GM23248 (cell line): ENCODE measurements at regions not wholly inside any gene's neighbourhood (a gene's known extent, or its start where the extent isn't known, plus 50 kb on each side); places are given as distances from the start of the nearest gene placed in this dataset.

Source experiments
- DNase-seq: peaks from one replicate; pipeline ENCODE4 v3.0.0-alpha.2; 2015
- H2AFZ ChIP-seq: fragments of 200-600 bp; sonication (generic); 2 replicates; pipeline ENCODE4 v1.6.1; 2016; ENCODE audit warnings: antibody characterized with exemption
- H3F3A ChIP-seq: fragments of 200-600 bp; sonication (generic); 2 replicates; pipeline ENCODE4 v1.6.1; 2016; ENCODE audit warnings: mild to moderate bottlenecking, antibody characterized with exemption, mixed run types; ENCODE audit not compliant: insufficient read depth
- H3K27ac ChIP-seq: fragments of 200-600 bp; sonication (generic); 2 replicates; pipeline ENCODE4 v1.5.1; 2016; ENCODE audit warnings: mild to moderate bottlenecking
- H3K27me3 ChIP-seq: fragments of 200-600 bp; sonication (generic); replicated peaks from 2 replicates; pipeline ENCODE4 v1.6.1; 2016; ENCODE audit warnings: mild to moderate bottlenecking; ENCODE audit not compliant: insufficient read depth
- H3K36me3 ChIP-seq: fragments of 200-600 bp; sonication (generic); 2 replicates; pipeline ENCODE4 v1.6.1; 2016; ENCODE audit warnings: low read depth, mild to moderate bottlenecking
- H3K4me1 ChIP-seq: fragments of 200-600 bp; sonication (generic); 2 replicates; pipeline ENCODE4 v1.6.1; 2016; ENCODE audit warnings: mild to moderate bottlenecking; ENCODE audit not compliant: insufficient read depth
- H3K4me2 ChIP-seq: fragments of 200-600 bp; sonication (generic); one replicate; pipeline ENCODE4 v1.6.1; 2016; ENCODE audit warnings: mild to moderate bottlenecking; ENCODE audit not compliant: unreplicated experiment
- H3K4me3 ChIP-seq: fragments of 200-600 bp; sonication (generic); 2 replicates; pipeline ENCODE4 v1.5.1; 2016; ENCODE audit warnings: mild to moderate bottlenecking
- H3K79me2 ChIP-seq: fragments of 200-600 bp; sonication (generic); 2 replicates; pipeline ENCODE4 v1.6.1; 2016; ENCODE audit warnings: mild to moderate bottlenecking; ENCODE audit not compliant: insufficient read depth
- H3K9ac ChIP-seq: fragments of 200-600 bp; sonication (generic); 2 replicates; pipeline ENCODE4 v1.6.1; 2016; ENCODE audit warnings: mild to moderate bottlenecking
- H3K9me2 ChIP-seq: fragments of 200-600 bp; sonication (generic); 2 replicates; pipeline ENCODE4 v1.6.1; 2016; ENCODE audit warnings: mixed run types, mild to moderate bottlenecking, moderate library complexity; ENCODE audit not compliant: insufficient read depth
- H3K9me3 ChIP-seq: fragments of 200-600 bp; sonication (generic); one replicate; pipeline ENCODE4 v1.6.1; 2017; ENCODE audit warnings: low read depth
- H4K20me1 ChIP-seq: fragments of 200-600 bp; sonication (generic); 2 replicates; pipeline ENCODE4 v1.6.0; 2016; ENCODE audit not compliant: insufficient read depth
- EZH2 ChIP-seq: fragments of 200-600 bp; sonication (generic); IDR thresholded peaks from 2 replicates; pipeline ENCODE4 v1.6.1; 2018; ENCODE audit warnings: antibody characterized with exemption, mild to moderate bottlenecking; ENCODE audit not compliant: insufficient read depth, poor library complexity, severe bottlenecking
- EZH2phosphoT487 ChIP-seq: fragments of 200-600 bp; sonication (generic); IDR thresholded peaks from 2 replicates; pipeline ENCODE4 v1.6.1; 2018; ENCODE audit warnings: antibody characterized with exemption, moderate library complexity, mild to moderate bottlenecking, low read depth; ENCODE audit not compliant: insufficient read depth
- WGBS, 2 experiments: methylation state at CpG; one replicate each; pipeline ENCODE4 v1.1.6; 2015 to 2017; ENCODE audit warnings: low lambda C conversion rate in 2 of 2, low coverage in 1 of 2; ENCODE audit errors: missing lambda C conversion rate in 2 of 2; 5-methylcytosine and 5-hydroxymethylcytosine counted together
- in situ Hi-C: fragments of 300-500 bp; cut with MboI; formaldehyde crosslinking; loops from 2 replicates; pipeline ENCODE4 v1.15.0; 2020

DNA sequence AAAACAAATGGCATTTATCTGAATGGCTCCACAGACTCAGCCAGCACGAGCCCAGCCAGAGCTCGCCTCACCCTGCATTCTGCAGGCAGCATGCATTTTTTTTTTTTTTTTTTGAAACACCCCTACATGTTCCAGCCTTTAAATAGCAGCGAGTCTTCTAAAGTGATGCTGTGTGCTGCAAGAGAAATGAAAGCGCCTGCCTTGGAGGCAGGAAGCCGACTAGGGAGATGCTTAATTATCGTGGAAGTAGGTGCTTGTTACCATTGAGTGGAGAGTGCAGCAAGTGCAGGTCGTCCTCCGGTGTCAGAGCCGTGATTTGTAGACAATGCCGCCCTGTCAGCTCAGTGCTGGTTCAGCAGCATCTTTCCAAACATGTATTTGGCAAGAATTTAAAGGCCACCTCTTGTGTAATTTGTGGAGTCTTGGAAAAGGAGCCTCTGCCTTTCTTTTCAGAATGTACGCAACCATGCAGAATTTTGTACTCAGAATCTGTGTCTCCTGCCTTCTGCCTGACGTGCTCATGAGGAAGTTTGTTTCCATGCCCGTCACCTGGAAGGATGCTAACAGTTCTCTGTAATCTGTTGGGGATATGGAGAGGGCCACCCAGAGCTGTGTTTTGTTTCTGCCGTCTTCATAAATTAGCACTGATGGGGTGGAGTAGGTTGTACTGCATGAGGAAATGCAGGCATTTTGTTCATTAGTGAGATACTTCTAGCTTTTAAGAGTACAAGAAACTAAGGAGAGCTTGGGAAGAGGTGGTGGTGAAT, 345.9 kb upstream of the RGS6 start:
- peaks cover 89% of the 10 kb centered on the region for H3K79me2 ChIP-seq
- in situ Hi-C loops = no loop called here

DNA sequence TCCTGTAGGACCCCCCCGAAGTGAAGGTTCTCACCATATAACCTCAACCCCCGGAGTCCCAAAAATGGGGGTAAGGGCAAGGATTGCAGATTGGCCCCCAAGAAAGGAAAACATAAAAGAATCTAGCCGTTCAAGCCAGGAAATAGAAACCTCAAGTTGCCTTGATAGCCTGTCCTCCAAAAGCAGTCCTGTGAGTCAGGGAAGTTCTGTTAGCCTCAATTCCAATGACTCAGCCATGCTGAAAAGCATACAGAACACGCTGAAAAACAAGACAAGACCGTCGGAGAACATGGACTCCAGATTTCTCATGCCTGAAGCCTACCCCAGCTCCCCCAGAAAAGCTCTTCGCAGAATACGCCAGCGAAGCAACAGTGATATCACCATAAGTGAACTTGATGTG, 344.2 kb upstream of the RGS6 start:
- H3K36me3 ChIP-seq = no peaks in the 10 kb centered on the region
- H3K9me2 ChIP-seq = no peaks in the 10 kb centered on the region
- H3K4me2 ChIP-seq = peak overlapping the region; percentile 93
- in situ Hi-C loops = no loop called here
- peaks cover 86% of the 10 kb centered on the region for H3K4me1 ChIP-seq
- no peaks in the 10 kb centered on the region for H4K20me1 ChIP-seq
- DNase-seq = peak; percentile 80
- H3F3A ChIP-seq = peaks cover 75% of the 10 kb centered on the region
- H3K9ac ChIP-seq = no peak overlapping the region
- TF ChIP-seq EZH2 (no peak), EZH2phosphoT487 (no peak)
- 85% methylated on average over 9 of the region's 9 CpGs for WGBS, 2 experiments
- H3K27ac ChIP-seq = peak overlapping the region; percentile 52
- no peaks in the 10 kb centered on the region for H3K27me3 ChIP-seq
- no peak overlapping the region for H2AFZ ChIP-seq
- peak overlapping the region; percentile 69; the same call in 1 of the 2 replicates for H3K4me3 ChIP-seq
- H3K79me2 ChIP-seq = peaks cover 87% of the 10 kb centered on the region
- H3K9me3 ChIP-seq = no peaks in the 10 kb centered on the region

More for the DNA sequence above, 345.9 kb upstream of the RGS6 start:
- peak overlapping the region; percentile 19; the same call in 1 of the 2 replicates for H2AFZ ChIP-seq
- no peaks in the 10 kb centered on the region for H3K9me2 ChIP-seq
- peaks cover 67% of the 10 kb centered on the region for H3F3A ChIP-seq
- H3K4me3 ChIP-seq = peak overlapping the region; percentile 69
- H3K9ac ChIP-seq = peak overlapping the region; percentile 40
- H3K27ac ChIP-seq = peak overlapping the region; percentile 52
- no peaks in the 10 kb centered on the region for H4K20me1 ChIP-seq
- TF ChIP-seq EZH2 (no peak), EZH2phosphoT487 (no peak)
- peak overlapping the region; percentile 93 for H3K4me2 ChIP-seq
- DNase-seq = peak; percentile 66
- WGBS, 2 experiments = 5 to 8% methylated on average over 14 of the region's 14 CpGs
- H3K4me1 ChIP-seq = peaks cover 86% of the 10 kb centered on the region
- H3K9me3 ChIP-seq = no peaks in the 10 kb centered on the region
- H3K36me3 ChIP-seq = no peaks in the 10 kb centered on the region
- H3K27me3 ChIP-seq = no peaks in the 10 kb centered on the region

DNA sequence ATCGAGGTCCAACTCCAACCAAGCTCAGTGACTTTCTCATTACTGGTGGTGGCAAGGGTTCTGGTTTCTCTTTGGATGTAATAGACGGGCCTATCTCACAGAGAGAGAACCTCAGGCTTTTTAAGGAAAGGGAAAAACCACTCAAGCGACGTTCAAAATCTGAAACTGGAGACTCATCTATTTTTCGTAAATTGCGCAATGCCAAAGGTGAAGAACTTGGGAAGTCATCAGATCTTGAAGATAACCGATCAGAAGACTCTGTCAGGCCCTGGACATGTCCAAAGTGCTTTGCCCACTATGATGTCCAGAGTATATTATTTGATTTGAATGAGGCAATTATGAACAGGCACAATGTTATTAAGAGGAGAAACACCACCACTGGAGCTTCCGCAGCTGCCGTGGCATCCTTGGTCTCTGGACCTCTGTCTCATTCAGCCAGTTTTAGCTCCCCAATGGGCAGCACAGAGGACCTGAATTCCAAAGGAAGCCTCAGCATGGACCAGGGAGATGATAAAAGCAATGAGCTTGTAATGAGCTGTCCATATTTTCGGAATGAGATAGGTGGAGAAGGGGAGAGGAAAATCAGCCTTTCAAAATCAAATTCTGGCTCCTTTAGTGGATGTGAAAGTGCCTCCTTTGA, 343.5 kb upstream of the RGS6 start:
- peak overlapping the region; percentile 54 for H3K4me3 ChIP-seq

DNA sequence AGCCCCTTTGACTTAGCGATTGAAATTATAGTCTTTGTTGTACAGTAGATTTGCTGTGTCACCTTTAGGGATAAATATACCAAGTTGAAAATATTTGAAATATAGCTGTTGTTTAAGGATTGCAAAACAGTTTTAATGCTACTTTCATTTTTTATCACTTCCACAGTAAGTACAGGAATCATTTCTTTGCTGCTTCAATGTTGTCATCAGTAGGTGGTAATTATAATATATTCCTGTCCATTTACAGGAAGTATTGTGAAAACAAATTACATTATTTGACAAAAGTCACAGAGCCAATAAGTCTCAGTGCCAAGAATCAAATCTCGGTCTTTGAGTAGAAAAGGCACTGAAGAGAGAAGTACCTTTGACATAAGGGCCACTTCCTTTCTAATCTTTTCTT, 342.6 kb upstream of the RGS6 start:
- TF ChIP-seq EZH2phosphoT487 (no peak), EZH2 (no peak)
- in situ Hi-C loops = no loop called here
- DNase-seq = no peak
- H3K9me3 ChIP-seq = no peaks in the 10 kb centered on the region
- H3K36me3 ChIP-seq = no peaks in the 10 kb centered on the region
- 94 to 97% methylated on average over 2 of the region's 2 CpGs for WGBS, 2 experiments
- peaks cover 71% of the 10 kb centered on the region for H3F3A ChIP-seq
- peaks cover 91% of the 10 kb centered on the region for H3K79me2 ChIP-seq
- H3K9me2 ChIP-seq = no peaks in the 10 kb centered on the region
- no peak overlapping the region for H3K27ac ChIP-seq
- H3K4me1 ChIP-seq = peaks cover 89% of the 10 kb centered on the region
- H4K20me1 ChIP-seq = no peaks in the 10 kb centered on the region
- H3K4me3 ChIP-seq = peak overlapping the region; percentile 54
- no peak overlapping the region for H3K9ac ChIP-seq
- no peak overlapping the region for H2AFZ ChIP-seq
- peak overlapping the region; percentile 73 for H3K4me2 ChIP-seq
- H3K27me3 ChIP-seq = no peaks in the 10 kb centered on the region

More for the DNA sequence above, 343.5 kb upstream of the RGS6 start:
- no peaks in the 10 kb centered on the region for H3K9me3 ChIP-seq
- peak overlapping the region; percentile 73 for H3K4me2 ChIP-seq
- in situ Hi-C loops = no loop called here
- no peaks in the 10 kb centered on the region for H4K20me1 ChIP-seq
- TF ChIP-seq EZH2 (no peak), EZH2phosphoT487 (no peak)
- H3K9me2 ChIP-seq = no peaks in the 10 kb centered on the region
- H3K27ac ChIP-seq = no peak overlapping the region
- H3K9ac ChIP-seq = no peak overlapping the region
- DNase-seq = no peak
- 96 to 98% methylated on average over 10 of the region's 10 CpGs for WGBS, 2 experiments
- peaks cover 86% of the 10 kb centered on the region for H3K4me1 ChIP-seq
- peaks cover 91% of the 10 kb centered on the region for H3K79me2 ChIP-seq
- no peaks in the 10 kb centered on the region for H3K36me3 ChIP-seq
- H3F3A ChIP-seq = peaks cover 74% of the 10 kb centered on the region
- H3K27me3 ChIP-seq = no peaks in the 10 kb centered on the region
- no peak overlapping the region for H2AFZ ChIP-seq
